BE2C (cell line): ENCODE measurements at regions not wholly inside any gene's neighbourhood (a gene's known extent, or its start where the extent isn't known, plus 50 kb on each side); places are given as distances from the start of the nearest gene placed in this dataset.

Experiments used
- DNase-seq: peaks from one replicate; pipeline ENCODE4 v3.0.0-alpha.2; 2020
- H3K27me3 ChIP-seq: fragments of 250-450 bp; sonication (Bioruptor Pico); 2 replicates; pipeline ENCODE4 v1.5.1; 2020; ENCODE audit warnings: mild to moderate bottlenecking
- H3K36me3 ChIP-seq: fragments of 250-450 bp; sonication (Bioruptor Pico); 2 replicates; pipeline ENCODE4 v1.5.1; 2020; ENCODE audit warnings: mild to moderate bottlenecking
- H3K4me1 ChIP-seq: fragments of 250-450 bp; sonication (Bioruptor Pico); 2 replicates; pipeline ENCODE4 v1.5.1; 2020
- H3K4me3 ChIP-seq: 2 replicates; pipeline ENCODE4 v1.5.1; 2011; ENCODE audit warnings: low read depth, low read length
- H3K9me3 ChIP-seq: fragments of 250-450 bp; sonication (Bioruptor Pico); 2 replicates; pipeline ENCODE4 v1.5.1; 2020
- TF ChIP-seq, protein P1 (sequence below): IDR thresholded peaks from 2 replicates; pipeline ENCODE4 v1.5.1; 2012; ENCODE audit warnings: mild to moderate bottlenecking, low read depth, low read length

DNA sequence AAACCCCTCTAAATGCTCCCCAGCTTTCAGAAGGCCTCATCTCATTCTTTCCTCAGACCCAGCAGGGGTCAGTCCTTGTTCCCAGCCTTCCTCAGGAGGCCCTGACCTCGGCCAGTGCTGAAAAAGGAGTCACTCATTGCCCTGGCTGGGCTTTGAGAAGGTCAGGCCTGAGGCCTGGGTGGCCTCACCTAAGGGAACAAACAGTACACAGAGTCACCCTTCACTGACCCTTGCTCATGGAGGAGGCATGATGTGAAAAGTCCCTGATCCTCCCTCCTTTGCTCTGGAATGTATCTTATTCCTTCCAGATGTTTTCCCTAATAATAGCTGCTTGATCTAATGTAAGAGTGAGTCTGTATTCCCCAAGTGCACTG, 117.7 kb upstream of the SLC44A3 start:
- H3K27me3 ChIP-seq = no peaks in the 10 kb centered on the region
- H3K9me3 ChIP-seq = no peaks in the 10 kb centered on the region
- no peaks in the 10 kb centered on the region for H3K4me1 ChIP-seq
- H3K4me3 ChIP-seq = no peak overlapping the region
- no peak for DNase-seq
- TF ChIP-seq, protein P1, sequence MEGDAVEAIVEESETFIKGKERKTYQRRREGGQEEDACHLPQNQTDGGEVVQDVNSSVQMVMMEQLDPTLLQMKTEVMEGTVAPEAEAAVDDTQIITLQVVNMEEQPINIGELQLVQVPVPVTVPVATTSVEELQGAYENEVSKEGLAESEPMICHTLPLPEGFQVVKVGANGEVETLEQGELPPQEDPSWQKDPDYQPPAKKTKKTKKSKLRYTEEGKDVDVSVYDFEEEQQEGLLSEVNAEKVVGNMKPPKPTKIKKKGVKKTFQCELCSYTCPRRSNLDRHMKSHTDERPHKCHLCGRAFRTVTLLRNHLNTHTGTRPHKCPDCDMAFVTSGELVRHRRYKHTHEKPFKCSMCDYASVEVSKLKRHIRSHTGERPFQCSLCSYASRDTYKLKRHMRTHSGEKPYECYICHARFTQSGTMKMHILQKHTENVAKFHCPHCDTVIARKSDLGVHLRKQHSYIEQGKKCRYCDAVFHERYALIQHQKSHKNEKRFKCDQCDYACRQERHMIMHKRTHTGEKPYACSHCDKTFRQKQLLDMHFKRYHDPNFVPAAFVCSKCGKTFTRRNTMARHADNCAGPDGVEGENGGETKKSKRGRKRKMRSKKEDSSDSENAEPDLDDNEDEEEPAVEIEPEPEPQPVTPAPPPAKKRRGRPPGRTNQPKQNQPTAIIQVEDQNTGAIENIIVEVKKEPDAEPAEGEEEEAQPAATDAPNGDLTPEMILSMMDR = no peak
- no peaks in the 10 kb centered on the region for H3K36me3 ChIP-seq

DNA sequence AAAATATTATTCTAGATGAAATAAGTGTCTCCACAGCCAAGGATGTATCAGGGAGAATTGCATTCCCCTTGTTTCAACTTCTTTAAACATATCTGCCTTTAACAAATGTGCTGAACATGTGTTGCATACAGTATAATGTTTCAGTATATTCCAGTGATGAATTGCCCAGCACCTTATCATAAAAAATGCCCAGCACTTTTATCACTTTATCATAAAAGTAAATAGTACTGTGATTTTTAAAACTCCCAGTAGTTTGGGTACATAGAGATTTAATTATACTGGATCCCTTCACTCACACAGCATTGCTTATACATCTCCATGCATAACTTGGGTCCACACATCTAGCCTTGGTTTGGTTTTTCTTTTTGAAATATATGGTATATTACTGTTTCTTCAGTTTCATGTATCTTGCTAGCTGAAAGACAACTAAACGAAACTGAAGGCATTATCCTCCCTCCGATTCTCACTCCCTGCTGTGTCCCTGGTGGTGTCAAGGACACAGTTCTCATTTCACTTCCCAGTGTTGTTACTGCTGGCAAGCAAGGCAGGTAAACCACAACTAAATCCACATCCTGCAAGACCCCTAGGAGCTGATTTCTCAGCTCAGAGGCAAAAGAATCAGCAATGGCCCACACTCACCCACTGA, 118.2 kb upstream of the SLC44A3 start:
- no peak for DNase-seq
- Histone ChIP-seq H3K36me3 (no peaks in the 10 kb centered on the region), H3K27me3 (no peaks in the 10 kb centered on the region), H3K9me3 (no peaks in the 10 kb centered on the region), H3K4me1 (no peaks in the 10 kb centered on the region), H3K4me3 (no peak overlapping the region)
- TF ChIP-seq, protein P1 = no peak

DNA sequence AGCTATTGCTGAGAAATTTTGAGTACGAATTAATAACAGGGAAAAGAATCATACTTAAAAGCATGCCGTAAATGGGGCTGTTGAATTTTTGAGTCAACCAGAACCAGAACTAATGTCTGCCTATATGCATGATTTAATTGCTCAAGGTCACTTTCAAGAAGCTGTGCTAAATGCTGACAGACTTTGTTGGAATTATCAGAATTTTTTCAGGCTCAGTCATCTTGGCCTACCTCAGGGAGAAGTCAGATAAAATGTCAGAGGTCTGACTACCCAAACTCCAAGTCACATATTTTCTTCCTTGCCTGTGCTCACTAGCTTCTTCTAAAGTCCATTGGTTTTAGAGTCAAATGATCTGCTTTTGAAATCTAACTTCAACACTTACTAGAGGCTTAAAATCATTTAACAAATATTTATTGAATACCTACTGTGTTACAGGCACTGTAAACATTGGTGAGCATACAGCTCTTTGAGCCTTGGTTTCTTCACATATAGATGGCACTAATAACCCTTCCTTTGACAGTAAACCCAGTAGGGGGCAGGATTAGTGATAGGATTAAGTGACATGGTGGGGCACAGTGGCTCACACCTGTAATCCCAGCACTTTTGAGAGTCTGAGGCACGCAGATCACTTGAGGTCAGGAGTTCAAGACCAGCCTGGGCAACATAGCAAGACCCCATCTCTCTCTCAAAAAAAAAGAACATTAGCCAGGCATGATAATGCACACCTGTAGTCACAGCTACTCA, 121.2 kb upstream of the SLC44A3 start:
- DNase-seq = no peak
- no peaks in the 10 kb centered on the region for H3K9me3 ChIP-seq
- TF ChIP-seq, protein P1 = no peak

DNA sequence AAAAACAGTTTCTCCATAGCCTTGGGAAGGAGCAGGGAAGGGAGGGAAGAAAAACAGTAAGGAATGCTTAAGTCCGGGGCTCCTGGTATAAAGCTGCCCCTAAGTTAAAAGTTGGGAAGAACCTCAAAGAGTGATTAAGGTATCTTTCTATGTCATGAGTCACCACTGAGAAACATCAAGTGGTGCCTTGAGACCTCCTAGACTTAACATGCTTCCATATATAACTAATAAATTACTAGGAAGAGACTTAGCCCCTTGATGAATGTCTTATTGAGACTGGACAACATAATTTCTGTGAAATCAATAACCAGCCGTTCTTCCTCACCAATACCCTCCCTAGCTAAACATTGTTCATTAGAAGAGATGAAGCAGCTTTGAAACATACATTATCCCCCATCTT, 121.8 kb upstream of the SLC44A3 start:
- Histone ChIP-seq H3K36me3 (no peaks in the 10 kb centered on the region), H3K4me1 (no peaks in the 10 kb centered on the region), H3K9me3 (no peaks in the 10 kb centered on the region), H3K27me3 (no peaks in the 10 kb centered on the region), H3K4me3 (no peak overlapping the region)
- TF ChIP-seq, protein P1 = no peak
- DNase-seq = no peak

More for the DNA sequence above, 121.2 kb upstream of the SLC44A3 start:
- no peak overlapping the region for H3K4me3 ChIP-seq
- H3K4me1 ChIP-seq = no peaks in the 10 kb centered on the region
- H3K27me3 ChIP-seq = no peaks in the 10 kb centered on the region
- H3K36me3 ChIP-seq = no peaks in the 10 kb centered on the region

DNA sequence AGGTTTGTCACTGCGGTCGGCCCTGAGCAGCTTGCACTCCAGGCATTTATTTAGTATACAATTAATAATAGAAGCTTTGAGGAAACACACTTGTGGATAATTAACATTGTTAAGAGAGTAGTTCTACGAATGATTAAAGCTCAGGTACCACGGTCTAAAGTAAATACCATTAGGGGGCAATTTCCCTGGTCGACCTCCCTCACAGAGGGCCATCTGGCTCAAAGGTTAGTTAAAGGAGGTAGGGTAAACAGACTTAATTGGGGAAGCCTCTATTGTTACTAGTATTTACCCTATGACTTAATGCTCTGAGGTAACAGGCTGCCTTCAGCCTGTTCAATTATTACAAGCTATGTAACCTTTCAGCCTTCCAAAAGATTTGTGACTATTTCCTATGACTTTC, 122.3 kb upstream of the SLC44A3 start:
- no peak for DNase-seq
- no peaks in the 10 kb centered on the region for H3K4me1 ChIP-seq

More for the DNA sequence above, 122.3 kb upstream of the SLC44A3 start:
- Histone ChIP-seq H3K36me3 (no peaks in the 10 kb centered on the region), H3K4me3 (no peak overlapping the region), H3K9me3 (no peaks in the 10 kb centered on the region), H3K27me3 (no peaks in the 10 kb centered on the region)
- TF ChIP-seq, protein P1 = no peak
